VCaP (cell line): ENCODE measurements at regions not wholly inside any gene's neighbourhood (a gene's known extent, or its start where the extent isn't known, plus 50 kb on each side); places are given as distances from the start of the nearest gene placed in this dataset.

Experiments
- H3K27ac ChIP-seq: fragments of 450-650 bp; 2 replicates; pipeline ENCODE4 v1.5.1; 2017
- CTCF ChIP-seq: fragments of 450-650 bp; conservative IDR thresholded peaks from 2 replicates; pipeline ENCODE4 v1.5.1; 2017; ENCODE audit warnings: mild to moderate bottlenecking, moderate library complexity

GRCh38 chr2:173664513-173664910 is 300.7 kb downstream of the SP3 start:
- TF ChIP-seq CTCF, result no peak
- no peak overlapping the region for H3K27ac ChIP-seq

GRCh38 chr2:173666171-173666888 is 298.8 kb downstream of the SP3 start:
- no peak for TF ChIP-seq CTCF
- H3K27ac ChIP-seq, result no peak overlapping the region

GRCh38 chr2:173667014-173667413 is 298.2 kb downstream of the SP3 start:
- no peak overlapping the region for H3K27ac ChIP-seq
- TF ChIP-seq CTCF, result no peak

GRCh38 chr2:173667415-173667814 is 297.8 kb downstream of the SP3 start:
- TF ChIP-seq CTCF, result no peak; the same call in 1 of the 2 replicates
- H3K27ac ChIP-seq, result no peak overlapping the region

- H3K27ac ChIP-seq, result no peak overlapping the region
- no peak for TF ChIP-seq CTCF
These were observed 295.8 kb downstream of the SP3 start for GRCh38 chr2:173669271-173669853.

- TF ChIP-seq CTCF, result no peak
- no peak overlapping the region for H3K27ac ChIP-seq
These were observed 295.3 kb downstream of the SP3 start for GRCh38 chr2:173669888-173670287.

GRCh38 chr2:173672573-173673340 is 292.4 kb downstream of the SP3 start:
- TF ChIP-seq CTCF, result no peak
- H3K27ac ChIP-seq, result no peak overlapping the region
